ENCODE measurements at regions not wholly inside any gene's neighbourhood (a gene's known extent, or its start where the extent isn't known, plus 50 kb on each side); places are given as distances from the start of the nearest gene placed in this dataset.

DNA sequence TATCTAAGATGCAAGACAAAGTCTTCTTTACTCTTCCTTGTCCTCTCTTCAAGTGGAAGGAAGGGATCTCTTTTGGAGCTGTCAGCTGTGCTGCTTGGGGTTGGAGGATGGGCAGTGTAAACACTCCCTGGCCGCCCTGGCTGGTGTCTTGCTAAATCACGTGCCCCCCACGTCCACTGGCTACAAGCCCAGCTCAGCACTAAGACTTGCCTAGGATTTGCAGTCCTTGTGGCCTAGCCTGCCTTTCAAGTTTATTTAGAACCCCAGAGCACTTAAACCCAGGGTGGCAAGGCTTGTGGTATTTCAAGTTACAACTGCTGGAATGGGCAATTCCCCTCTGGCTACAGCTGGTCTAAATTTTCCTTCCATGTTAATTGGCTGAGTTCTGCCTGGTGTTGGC lies 272.4 kb upstream of the MYO3A start:
- DNase-seq = no peak

DNA sequence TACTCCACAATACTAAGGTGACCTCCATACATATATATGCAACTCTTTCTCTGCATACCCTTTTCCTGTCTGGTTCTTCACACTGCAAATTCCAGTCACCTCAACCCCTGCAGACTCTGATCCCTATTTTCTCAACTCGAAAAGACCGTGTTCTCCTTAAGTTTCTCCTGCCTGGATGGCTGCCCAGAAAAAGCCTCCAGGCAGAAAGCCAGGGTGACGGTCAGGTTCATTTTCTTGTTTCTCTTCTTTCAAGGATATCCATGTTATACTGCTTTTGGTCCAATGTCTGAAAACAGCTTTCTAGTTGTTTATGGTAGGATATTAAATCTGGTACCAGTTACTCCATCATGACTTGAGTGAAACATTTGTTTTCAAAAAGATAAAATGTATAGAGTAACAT lies 267.8 kb upstream of the MYO3A start:
- no peak for DNase-seq

DNA sequence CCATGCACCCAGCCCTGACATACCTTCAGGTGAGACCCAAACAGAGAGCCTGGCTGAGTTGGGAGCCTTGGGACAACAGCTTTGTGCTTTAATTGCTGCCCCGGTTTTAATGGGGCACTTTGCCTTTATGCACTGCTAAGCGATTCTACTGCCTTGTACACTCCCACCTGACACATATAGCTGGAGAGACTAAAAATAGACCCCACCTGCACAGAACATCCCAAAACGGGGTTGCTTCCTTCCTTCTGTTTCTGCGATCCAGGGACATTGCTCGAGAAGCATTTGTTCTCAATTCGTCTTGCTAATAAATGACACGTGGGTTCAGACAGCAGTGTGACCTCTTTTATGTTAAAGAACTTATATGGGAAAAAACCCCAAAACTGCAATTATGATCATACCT lies 258.8 kb upstream of the MYO3A start:
- DNase-seq = no peak

- DNase-seq = no peak
Measured at GRCh38 chr10:25675615-25676014, 258.4 kb upstream of the MYO3A start.

- no peak for DNase-seq
Measured at GRCh38 chr10:25678220-25678619, 255.8 kb upstream of the MYO3A start.

DNA sequence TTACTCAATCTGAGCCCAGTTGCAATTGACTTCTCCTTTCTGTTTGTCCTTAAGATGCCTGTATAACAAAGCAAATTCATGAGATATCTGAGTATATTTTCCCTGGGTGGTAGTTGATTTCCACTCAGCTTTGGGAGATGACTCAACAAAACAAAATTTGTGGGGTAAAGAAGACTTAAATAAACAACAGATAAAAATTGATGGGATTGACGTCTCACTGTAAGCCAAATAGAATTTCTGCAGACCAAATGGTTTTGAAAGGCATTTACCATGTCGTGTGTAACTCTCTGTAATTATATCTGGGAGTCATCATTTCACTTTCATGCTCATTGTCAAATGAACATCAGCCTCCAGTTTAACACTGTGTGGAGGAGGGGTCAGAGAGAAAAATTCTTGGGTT lies 255.4 kb upstream of the MYO3A start:
- no peak for DNase-seq

GRCh38 chr10:25682203-25682851 lies 251.7 kb upstream of the MYO3A start:
- DNase-seq = no peak

- DNase-seq = no peak
Measured at GRCh38 chr10:25683344-25683743, 250.7 kb upstream of the MYO3A start.

- no peak for DNase-seq
Measured at GRCh38 chr10:25687521-25687920, 246.5 kb upstream of the MYO3A start.

DNA sequence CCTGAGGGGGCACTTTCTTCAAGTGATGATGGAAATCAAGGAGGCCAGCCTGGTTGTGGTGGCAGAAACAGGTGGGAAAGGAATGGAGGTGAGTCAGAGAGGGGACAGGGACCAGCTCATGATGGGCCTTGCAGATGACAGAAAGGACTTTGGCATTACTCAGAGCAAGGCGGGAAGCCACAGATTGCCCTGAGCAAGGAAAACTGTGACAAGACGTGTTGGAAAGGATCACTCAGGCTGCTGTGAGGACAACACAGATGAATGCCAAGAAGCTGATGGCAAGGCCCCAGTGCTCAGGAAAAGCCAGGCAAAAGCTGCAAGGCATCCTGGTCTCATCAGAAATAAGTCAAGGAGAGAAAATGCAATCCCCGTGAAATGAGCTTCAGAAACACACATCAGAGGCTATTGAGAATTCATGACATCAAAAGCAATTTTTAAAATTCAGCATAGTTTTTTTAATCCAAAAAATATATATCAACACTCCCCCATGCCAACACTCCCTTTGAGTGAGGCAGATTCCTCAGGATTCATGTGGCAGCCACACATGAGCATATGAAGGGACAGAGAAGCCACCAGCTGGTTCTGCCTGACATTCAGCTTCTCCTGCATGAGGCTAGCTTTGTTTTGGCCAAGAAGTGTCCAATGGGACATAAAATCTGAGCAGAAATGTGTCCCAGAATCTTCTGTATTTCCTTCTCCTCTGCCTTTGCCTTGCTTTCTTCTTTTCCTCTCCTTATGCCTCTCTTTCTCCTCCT lies 244.5 kb upstream of the MYO3A start:
- DNase-seq = no peak

GRCh38 chr10:25692761-25693160 lies 241.3 kb upstream of the MYO3A start:
- no peak for DNase-seq

GRCh38 chr10:25694206-25694933 lies 239.7 kb upstream of the MYO3A start:
- no peak for DNase-seq

- DNase-seq = no peak
Measured at GRCh38 chr10:25694971-25695370, 239.1 kb upstream of the MYO3A start.

- DNase-seq = no peak
Measured at GRCh38 chr10:25695586-25695985, 238.4 kb upstream of the MYO3A start.

- DNase-seq = no peak
Measured at GRCh38 chr10:25696013-25696708, 237.9 kb upstream of the MYO3A start.

DNA sequence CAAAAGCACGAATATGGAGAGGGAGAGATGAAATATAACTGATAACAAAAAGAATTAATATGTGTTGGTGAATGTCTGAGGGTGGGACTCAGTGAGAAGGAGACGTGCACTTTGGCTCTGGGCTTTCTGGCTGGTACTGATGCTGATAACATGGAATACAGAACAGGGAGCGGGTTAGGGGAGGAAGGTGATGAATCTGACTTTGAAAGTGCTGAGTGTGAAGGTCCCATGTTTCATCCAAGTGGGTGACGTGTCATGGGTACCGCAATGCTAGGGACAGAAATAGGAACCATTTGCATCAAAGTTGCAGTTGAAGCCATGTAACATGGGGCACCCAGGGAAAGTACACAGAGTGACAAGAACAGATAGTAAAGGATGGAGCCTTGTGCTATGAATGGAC lies 236.6 kb upstream of the MYO3A start:
- no peak for DNase-seq

DNA sequence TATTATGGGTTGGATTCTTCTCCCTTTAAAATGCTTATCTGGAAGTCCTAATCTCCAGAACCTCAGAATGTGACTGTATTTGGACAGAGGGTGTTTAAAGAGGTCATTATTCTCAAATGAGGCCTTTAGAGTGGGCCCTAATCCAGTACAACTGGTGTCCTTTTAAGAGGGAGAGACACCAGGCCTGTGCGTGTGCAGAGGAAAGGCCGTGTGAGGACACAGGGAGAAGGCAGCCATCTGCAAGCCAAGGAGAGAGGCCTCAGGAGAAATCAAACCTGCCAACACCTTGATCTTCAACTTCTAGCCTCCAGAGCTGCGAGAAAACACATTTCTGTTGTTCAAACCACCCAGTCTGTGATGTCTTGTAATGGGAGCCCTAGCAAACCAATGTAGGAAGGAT lies 235.4 kb upstream of the MYO3A start:
- no peak for DNase-seq

DNA sequence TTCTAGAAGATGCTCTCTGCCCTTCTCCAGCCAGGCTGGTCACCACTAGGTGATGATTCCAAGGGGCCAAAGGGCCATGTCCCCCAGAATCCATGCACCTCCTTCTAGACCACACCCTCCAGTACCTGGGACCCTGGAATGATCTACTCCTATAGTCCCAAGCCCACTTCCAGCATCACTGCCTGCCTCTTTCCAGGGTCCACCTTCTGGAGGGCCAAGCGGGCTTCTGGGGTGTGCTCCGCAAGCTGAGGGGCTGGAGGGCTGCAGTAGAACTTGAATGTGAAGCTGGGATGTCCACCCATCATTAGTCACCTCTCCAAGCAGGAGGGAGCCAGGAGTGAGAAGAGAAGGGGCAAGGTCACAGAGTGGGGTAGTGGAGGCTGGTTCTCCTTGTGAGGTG lies 234.4 kb upstream of the MYO3A start:
- no peak for DNase-seq

DNA sequence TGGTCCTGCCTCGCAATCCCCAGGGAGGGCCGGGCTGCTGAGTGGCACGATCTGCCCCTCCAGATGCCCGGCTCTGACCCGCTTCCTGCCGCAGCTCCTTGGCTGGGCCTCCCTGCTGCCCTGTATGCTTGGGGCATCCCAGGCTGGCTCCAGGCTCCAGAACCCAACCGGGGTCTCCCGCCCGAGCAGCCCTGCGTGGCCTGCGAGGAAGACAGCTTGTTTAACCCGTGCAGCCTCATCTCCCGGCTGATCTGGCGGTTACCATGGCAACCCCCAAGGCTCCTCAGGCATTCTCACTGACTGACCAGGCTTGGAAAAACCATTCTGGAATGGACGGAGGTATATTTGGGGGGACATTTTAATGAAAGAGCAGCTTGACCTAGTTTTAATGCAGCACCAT lies 232.4 kb upstream of the MYO3A start:
- no peak for DNase-seq

GRCh38 chr10:25704622-25705021 lies 229.4 kb upstream of the MYO3A start:
- no peak for DNase-seq

GRCh38 chr10:25707572-25707971 lies 226.5 kb upstream of the MYO3A start:
- no peak for DNase-seq

DNA sequence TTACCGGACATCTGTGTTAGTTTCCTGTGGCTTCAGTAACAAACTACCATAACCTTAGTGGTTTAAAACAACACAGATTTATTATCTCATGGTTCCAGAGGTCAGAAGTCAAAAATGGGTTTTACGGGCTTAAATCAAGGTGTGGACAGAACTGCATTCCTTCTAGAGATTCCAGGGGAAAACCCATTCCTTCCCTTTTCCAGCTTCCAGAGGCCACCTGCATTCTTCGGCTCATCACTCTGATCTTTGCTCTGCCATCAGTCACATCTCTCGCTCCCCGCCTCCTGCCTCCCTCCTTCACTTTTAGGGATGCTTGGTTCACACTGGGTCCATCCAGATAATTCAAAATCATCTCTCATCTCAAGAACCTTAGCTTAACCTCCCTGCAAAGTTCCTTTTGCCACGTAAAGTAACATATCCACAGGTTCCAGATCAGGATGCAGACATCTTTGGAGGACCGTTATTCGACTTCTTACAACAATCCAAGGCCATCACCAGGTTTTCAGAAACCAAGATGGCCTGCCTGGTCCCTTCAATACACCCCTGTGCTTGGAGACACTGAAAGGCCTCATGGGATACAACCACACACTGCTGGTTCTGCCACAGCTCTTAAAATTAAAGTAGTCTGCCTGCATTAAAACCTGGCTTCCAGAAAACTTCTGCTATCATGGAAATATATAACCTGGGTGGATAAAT lies 225.9 kb upstream of the MYO3A start:
- DNase-seq = no peak

DNA sequence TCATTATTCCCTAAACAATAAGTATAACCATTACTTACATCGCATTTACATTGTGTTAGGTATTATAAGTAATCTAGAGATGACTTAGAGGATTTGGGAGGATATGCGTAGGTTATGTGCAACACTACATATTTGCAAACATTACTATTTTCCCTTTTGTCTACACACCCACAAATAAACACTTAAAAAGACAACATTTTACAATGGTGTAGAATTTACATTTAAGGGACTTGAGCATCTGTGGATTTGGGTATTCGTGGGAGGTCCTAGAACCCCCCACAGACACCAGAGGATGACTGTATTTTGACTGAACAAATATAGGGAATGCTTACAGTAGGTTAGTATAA lies 220.2 kb upstream of the MYO3A start:
- DNase-seq = no peak
